ENCODE measurements at regions not wholly inside any gene's neighbourhood (a gene's known extent, or its start where the extent isn't known, plus 50 kb on each side); places are given as distances from the start of the nearest gene placed in this dataset.
"Not testable (repeated sequence)": the region's sequence is repeated elsewhere in the genome, so short reads cannot be mapped to it uniquely, and the experiment has no call there.

DNA sequence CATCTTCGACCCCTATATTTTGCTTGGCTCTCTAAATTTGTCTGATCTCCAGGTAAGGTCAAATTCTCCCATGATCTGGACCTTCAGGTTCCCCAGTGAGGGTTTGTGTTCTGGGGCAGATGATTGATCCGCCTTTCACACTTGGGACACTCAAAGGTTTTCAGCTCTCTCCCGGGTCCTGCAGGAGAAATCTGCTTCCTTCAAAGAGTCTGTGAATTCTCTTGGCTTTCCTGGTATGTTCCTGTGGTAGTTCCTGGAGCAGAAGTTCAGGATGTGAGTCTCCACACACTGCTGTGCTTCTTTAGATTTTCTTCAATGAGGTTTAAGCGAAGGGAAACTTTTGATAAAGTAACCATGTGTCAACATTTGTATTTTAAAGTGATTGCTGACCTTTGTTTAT, 318.0 kb downstream of the TAF11L14 start:
- in situ Hi-C loops (cut with MboI; ENCODE audit: low sequenced_read_pairs), result no loop called here

GRCh38 chr5:17964067-17964466, 329.8 kb downstream of the TAF11L14 start:
- in situ Hi-C loops (cut with MboI; ENCODE audit: low sequenced_read_pairs), result no loop called here

DNA sequence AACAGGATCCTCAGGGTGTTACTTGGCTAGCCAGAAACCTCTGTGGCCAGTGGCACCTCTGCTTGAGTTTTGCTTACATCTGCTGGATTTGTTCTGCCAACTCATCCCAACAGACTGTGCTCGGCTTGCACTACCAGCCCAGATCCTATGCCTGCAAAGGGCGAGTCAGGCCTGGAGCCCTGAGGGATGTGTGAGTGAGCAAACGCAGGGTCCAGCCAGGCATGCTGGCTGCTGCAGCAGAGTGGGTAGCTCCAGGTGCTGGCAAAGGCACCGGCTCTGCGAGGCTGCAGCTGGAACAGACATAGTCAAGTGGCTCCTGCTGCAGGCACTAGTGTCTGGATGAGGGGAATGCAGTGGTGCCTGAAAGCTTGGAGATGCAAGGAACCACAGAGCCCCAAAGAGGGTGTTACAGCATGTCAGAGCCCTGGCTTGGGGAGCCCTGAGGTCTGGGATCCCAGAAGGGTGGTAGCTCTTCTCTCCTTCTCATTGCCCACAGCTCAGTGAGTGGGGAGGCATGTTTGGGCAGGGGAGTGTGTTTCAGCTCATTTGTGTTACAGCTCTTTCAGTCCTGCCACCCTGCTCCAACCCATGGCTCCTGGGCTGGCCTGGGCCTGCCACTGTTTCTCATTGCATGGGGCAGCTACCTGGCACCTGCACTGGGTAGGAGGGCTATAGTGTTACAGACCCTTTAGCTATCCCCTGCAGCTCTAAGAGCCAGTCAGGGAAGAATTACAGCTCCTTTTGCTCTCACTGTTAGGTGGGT, 332.6 kb downstream of the TAF11L14 start:
- in situ Hi-C loops (cut with MboI; ENCODE audit: low sequenced_read_pairs), result no loop called here

- in situ Hi-C loops (cut with MboI; ENCODE audit: low sequenced_read_pairs), result no loop called here
Measured at GRCh38 chr5:17976404-17976803, 342.1 kb downstream of the TAF11L14 start.

GRCh38 chr5:17978954-17979353, 344.7 kb downstream of the TAF11L14 start:
- in situ Hi-C loops (cut with MboI; ENCODE audit: low sequenced_read_pairs), result no loop called here

DNA sequence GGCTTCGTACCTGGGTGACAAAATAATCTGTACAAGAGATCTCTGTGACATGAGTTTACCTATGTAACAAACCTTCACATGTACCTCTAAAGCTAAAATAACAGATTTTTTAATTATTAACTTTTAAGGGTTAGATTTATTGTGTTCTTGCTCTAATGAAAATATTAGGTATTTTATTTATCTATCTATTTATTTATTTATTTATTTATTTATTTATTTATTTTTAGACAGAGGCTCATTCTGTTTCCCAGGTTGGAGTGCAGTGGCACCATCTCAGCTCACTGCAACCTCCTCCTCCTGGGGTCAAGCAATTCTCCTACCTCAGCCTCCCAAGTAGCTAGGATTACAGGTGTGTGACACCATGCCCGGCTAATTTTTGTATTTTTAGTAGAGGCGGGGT, 348.4 kb downstream of the TAF11L14 start:
- in situ Hi-C loops (cut with MboI; ENCODE audit: low sequenced_read_pairs), result not testable (repeated sequence)

DNA sequence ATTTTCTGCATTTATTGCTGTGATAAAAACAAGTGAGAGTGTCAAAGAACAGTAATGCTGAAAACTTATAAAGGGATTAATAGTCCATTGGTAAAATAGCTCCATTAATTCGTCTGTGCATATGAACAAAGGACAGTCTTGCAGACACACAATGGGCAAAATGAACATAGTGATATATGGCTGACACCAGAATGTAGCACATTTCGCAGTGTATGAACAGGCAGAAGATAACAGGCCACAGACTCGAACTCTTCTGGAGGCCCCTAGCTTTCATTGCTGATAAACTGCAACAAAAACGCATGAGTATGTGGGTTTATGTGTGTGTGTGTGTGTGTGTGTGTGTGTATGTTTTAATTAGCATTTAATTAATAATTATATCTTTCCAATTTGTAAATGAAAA, 354.8 kb downstream of the TAF11L14 start:
- in situ Hi-C loops (cut with MboI; ENCODE audit: low sequenced_read_pairs), result no loop called here

DNA sequence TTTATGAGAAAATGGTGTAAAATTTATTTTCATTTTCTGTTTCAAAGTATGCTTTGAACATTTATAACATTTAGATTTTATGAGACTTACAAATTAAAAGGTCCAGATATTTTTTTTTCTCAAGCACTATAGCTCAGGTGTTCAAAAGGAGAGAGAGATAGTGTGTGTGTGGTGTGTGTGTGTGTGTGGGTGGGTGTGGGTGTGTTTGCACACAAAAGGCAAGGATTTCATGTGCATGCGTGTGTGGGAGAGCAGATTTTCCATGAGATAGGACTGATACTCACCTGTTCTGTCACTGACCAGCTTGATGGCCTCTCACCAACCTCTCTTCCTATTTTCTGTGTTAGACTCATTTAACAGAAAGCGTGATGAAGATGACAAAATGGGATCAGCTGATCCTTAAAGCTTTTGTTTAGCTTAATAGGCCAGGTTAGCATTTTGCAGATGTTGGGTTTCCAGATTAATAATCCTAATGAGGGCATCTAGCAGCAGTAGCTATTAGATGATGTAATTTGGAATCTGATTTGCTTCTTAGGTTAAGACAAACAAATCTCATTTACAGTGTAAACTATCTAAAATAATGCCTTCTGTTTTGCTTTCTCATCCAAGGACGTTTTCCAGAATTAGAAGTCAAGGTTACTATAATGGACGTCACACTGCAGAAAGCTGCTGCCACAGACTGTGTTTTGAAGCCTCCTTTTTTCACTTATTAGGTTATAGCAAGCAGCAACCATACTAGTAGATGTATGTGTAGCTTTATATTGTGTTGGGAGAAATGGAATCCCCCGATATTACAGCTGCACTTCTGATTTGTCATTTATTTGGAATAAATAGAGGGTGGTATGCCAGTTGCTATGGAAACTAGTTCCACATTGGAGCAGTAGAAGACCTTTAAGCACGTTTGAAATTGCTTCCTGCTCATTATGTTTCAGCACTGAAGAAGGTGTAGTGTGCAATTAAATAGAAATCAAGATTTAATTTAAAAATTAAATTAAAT, 355.6 kb downstream of the TAF11L14 start:
- in situ Hi-C loops (cut with MboI; ENCODE audit: low sequenced_read_pairs), result no loop called here

GRCh38 chr5:17991775-17992174, 357.5 kb downstream of the TAF11L14 start:
- in situ Hi-C loops (cut with MboI; ENCODE audit: low sequenced_read_pairs), result no loop called here

DNA sequence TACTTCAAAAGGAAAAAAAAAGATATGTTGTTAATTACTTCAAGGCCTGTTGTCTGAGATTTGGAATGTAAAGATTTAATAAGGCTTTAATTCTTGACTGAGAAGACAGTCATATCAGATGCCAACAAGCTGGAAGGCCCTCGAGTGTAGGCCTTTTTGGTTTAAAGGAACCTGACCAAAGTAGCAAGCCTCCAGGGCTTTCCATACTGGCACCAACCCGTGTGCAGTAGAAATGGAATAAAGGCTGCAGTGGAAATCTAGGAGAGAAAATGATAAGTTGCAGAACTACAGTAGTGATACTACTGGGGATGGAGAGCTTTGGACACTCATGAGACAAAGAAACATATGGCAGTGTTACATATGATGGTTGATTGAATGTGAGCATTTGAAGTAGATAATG, 358.0 kb downstream of the TAF11L14 start:
- in situ Hi-C loops (cut with MboI; ENCODE audit: low sequenced_read_pairs), result no loop called here

- in situ Hi-C loops (cut with MboI; ENCODE audit: low sequenced_read_pairs), result no loop called here
Measured at GRCh38 chr5:17995997-17996396, 361.7 kb downstream of the TAF11L14 start.

DNA sequence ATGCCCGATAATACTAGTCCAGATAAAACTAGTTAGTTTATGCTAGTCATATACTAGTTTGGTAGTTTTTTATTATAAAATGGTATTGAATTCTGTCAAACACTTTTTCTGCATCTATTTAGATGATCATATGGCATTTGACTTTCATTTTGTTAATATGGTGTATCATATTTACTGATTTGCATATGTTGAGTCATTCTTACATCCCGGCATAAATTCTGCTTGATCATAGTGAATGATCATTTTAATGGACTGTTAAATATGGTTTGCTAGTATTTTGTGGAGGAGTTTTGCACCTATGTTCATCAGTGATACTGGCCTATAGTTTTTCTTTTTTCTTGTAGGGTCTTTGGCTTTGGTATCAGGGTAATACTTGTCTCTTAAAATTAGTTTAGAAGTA, 365.6 kb downstream of the TAF11L14 start:
- in situ Hi-C loops (cut with MboI; ENCODE audit: low sequenced_read_pairs), result no loop called here

DNA sequence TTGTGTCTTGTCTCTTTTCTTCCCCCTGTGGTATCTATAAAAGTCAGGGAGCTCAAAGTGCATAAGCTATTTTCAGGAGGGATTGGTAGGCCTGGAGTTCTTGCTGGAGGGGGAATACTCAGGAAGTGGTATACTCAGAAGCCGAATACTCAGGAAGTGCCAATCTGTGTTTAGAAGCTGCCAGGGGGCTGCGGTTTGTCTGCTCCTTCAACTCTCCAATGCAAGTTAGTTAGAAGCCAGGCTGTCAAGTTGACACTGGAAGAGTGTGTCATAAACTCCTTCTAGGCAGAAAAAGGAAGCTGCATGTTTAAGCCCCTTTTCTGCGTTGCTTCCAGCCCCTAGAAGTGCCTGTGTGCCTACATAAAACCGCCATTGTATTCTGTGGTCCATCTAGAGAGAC, 366.5 kb downstream of the TAF11L14 start:
- in situ Hi-C loops (cut with MboI; ENCODE audit: low sequenced_read_pairs), result no loop called here

DNA sequence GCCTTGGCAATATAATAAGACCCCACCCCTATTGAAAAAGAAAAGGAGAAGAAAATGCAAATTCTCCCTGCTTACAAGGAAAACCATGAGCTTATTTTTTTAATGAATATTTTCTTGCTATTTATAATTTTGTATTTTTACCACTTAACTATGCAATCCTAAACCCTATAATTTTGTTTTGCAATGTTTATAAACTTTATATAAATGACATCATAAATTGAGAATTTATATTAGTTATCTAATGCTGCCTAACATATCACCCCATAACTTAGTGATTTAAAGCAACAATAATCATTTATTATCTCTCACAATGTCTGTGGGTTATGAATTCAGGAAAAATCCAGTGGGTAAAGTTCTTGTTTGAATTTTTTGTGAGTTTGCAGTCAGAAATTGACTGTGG, 369.1 kb downstream of the TAF11L14 start:
- in situ Hi-C loops (cut with MboI; ENCODE audit: low sequenced_read_pairs), result no loop called here

GRCh38 chr5:18003784-18004183, 369.5 kb downstream of the TAF11L14 start:
- in situ Hi-C loops (cut with MboI; ENCODE audit: low sequenced_read_pairs), result no loop called here

- in situ Hi-C loops (cut with MboI; ENCODE audit: low sequenced_read_pairs), result not testable (repeated sequence)
Measured at GRCh38 chr5:18006235-18006634, 372.0 kb downstream of the TAF11L14 start.

- in situ Hi-C loops (cut with MboI; ENCODE audit: low sequenced_read_pairs), result no loop called here
Measured at GRCh38 chr5:18008940-18009339, 374.7 kb downstream of the TAF11L14 start.

GRCh38 chr5:18010053-18010452, 375.8 kb downstream of the TAF11L14 start:
- in situ Hi-C loops (cut with MboI; ENCODE audit: low sequenced_read_pairs), result no loop called here

DNA sequence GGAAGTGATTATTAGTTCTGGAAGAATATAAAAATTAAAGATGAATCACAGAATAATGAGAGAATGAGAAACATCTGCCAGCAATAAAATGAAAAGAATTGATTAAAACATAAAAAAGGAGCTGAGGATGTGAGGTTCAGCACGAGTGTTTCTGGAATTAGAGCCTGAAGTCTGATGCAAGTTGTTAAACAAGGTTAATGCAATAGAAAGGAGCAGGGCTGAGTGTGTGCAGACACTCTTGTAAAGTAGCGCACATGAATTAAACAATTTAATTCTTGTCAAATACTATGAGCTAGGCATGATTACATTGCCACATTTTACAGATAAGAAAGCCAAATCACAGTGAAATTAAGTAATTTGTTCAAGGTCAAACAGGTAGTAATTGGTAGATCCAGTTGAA, 384.2 kb downstream of the TAF11L14 start:
- in situ Hi-C loops (cut with MboI; ENCODE audit: low sequenced_read_pairs), result no loop called here

DNA sequence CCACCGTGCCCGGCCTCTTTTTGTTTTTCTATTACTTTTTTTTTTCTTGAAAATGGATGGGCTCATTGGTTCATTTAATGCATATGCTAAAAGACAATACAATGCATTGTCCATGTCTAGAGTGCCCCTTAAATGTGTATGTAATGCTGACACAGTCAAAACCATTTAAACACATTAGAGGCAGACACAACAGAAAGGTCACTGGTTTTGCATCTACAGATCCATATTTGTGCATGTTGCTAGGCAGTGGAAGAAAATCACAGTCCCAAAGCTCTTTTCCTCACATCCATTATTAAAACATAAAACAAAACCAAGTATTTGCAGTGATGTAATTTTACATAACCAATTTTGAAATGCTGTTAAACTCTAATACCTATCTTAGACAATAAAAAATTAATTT, 389.0 kb downstream of the TAF11L14 start:
- in situ Hi-C loops (cut with MboI; ENCODE audit: low sequenced_read_pairs), result no loop called here

DNA sequence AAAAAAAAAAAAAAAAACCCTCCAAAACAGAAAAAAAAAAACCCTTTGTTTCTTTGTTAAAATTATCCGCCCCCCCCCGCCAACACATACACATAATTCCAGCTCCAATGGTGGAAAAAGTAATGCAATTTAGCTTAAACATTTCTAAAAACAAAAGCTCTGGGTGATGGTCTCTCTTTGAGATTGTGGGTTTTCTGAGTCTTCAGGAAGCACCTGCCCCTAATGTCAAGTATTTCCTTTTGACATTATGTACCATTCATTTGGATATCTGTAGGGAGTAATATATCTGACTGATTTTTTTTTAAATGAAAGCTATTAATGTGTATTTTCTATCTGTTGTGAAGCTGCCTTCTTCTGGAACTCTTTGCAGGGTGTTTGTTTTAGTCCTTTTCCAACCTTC, 389.7 kb downstream of the TAF11L14 start:
- in situ Hi-C loops (cut with MboI; ENCODE audit: low sequenced_read_pairs), result no loop called here

DNA sequence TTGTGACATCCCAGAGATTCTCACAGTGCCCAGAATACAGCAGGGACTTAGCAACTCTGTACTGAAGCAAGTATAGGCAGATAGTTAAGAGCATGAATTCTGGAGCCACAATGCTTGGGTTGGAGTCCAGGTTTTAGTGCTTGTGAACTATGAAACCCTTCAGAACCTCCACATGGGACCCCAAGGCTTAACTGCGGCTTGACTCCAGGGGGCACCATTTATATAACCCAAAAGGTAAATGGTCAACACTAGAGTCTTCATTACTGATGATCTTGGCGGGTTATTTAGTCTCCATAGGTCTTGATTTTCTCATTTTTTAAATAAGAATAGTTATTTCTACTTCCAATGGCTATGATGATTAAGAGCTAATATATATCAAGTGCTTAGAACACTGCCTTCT, 390.3 kb downstream of the TAF11L14 start:
- in situ Hi-C loops (cut with MboI; ENCODE audit: low sequenced_read_pairs), result no loop called here
